NCI-H1694 treated with DMSO at 0.1 percent for 48 hours (cell line): ENCODE measurements at regions not wholly inside any gene's neighbourhood (a gene's known extent, or its start where the extent isn't known, plus 50 kb on each side); places are given as distances from the start of the nearest gene placed in this dataset.
"Not testable (repeated sequence)": the region's sequence is repeated elsewhere in the genome, so short reads cannot be mapped to it uniquely, and the experiment has no call there.

Experiments used
- DNase-seq: peaks from one replicate; lab custom pipeline; 2025; lab: John Stamatoyannopoulos, UW

- no peak for DNase-seq
These were observed 94.5 kb upstream of the MXRA5 start for GRCh38 chrX:3440981-3441380.

GRCh38 chrX:3435916-3436315 is 89.5 kb upstream of the MXRA5 start:
- DNase-seq = not testable (repeated sequence)

GRCh38 chrX:3435057-3435456 is 88.6 kb upstream of the MXRA5 start:
- no peak for DNase-seq

GRCh38 chrX:3428792-3429191 is 82.3 kb upstream of the MXRA5 start:
- DNase-seq = no peak

GRCh38 chrX:3426552-3426951 is 80.1 kb upstream of the MXRA5 start:
- no peak for DNase-seq

- DNase-seq = no peak
These were observed 78.6 kb upstream of the MXRA5 start for GRCh38 chrX:3425031-3425430.

GRCh38 chrX:3420316-3420715 is 73.9 kb upstream of the MXRA5 start:
- no peak for DNase-seq

- DNase-seq = no peak
These were observed 68.6 kb upstream of the MXRA5 start for GRCh38 chrX:3415011-3415410.

GRCh38 chrX:3411626-3412025 is 65.2 kb upstream of the MXRA5 start:
- DNase-seq = not testable (repeated sequence)

GRCh38 chrX:3409936-3410335 is 63.5 kb upstream of the MXRA5 start:
- DNase-seq = not testable (repeated sequence)

- no peak for DNase-seq
These were observed 61.3 kb upstream of the MXRA5 start for GRCh38 chrX:3407781-3408180.

GRCh38 chrX:3407121-3407520 is 60.7 kb upstream of the MXRA5 start:
- DNase-seq = no peak

GRCh38 chrX:3403748-3404147 is 57.3 kb upstream of the MXRA5 start:
- DNase-seq = no peak
